ENCODE measurements at regions not wholly inside any gene's neighbourhood (a gene's known extent, or its start where the extent isn't known, plus 50 kb on each side); places are given as distances from the start of the nearest gene placed in this dataset.

GRCh38 chr5:172567294-172567693, 73.8 kb upstream of the NEURL1B start (continued):
- TF ChIP-seq CHD7 (IDR thresholded peaks at IDR 0.05; ENCODE audit: low read depth, low read length) (no peak), MAX (CRISPR knock-in tag; IDR thresholded peaks at IDR 0.05) (no peak), THRB (CRISPR knock-in tag; conservative IDR thresholded peaks at IDR 0.05) (no peak), ELK1 (CRISPR knock-in tag; IDR thresholded peaks at IDR 0.05) (no peak), PTRF (tag; IDR thresholded peaks at IDR 0.05) (no peak), CBFA2T3 (IDR thresholded peaks at IDR 0.05) (no peak), ATF3 (IDR thresholded peaks at IDR 0.05) (no peak), ATF3 (CRISPR knock-in tag; conservative IDR thresholded peaks at IDR 0.05) (no peak), SRSF3 (IDR thresholded peaks at IDR 0.05; ENCODE audit: insufficient read depth, low read length) (no peak), CHD2 (IDR thresholded peaks at IDR 0.05; ENCODE audit: low read depth, low read length) (no peak)
